HFFc6 (cell line): ENCODE measurements at regions not wholly inside any gene's neighbourhood (a gene's known extent, or its start where the extent isn't known, plus 50 kb on each side); places are given as distances from the start of the nearest gene placed in this dataset.

Experiments used
- DNase-seq: peaks from one replicate; pipeline ENCODE4 v3.0.0-alpha.2; 2018
- H3K27ac Mint-ChIP-seq: 2 replicates; pipeline ENCODE4 v1.8.0; 2020; ENCODE audit warnings: mild to moderate bottlenecking, mixed read lengths
- H3K27me3 Mint-ChIP-seq: 2 replicates; pipeline ENCODE4 v1.8.0; 2021; ENCODE audit warnings: mild to moderate bottlenecking, moderate library complexity, mixed read lengths; ENCODE audit not compliant: insufficient read depth
- H3K36me3 Mint-ChIP-seq: 2 replicates; pipeline ENCODE4 v1.8.0; 2021; ENCODE audit warnings: low read depth, mixed read lengths
- H3K4me1 Mint-ChIP-seq: 2 replicates; pipeline ENCODE4 v1.8.0; 2020; ENCODE audit warnings: low read depth, mixed read lengths
- H3K4me3 Mint-ChIP-seq: 2 replicates; pipeline ENCODE4 v1.8.0; 2020; ENCODE audit warnings: mild to moderate bottlenecking, moderate library complexity, mixed read lengths
- H3K9me3 Mint-ChIP-seq: 2 replicates; pipeline ENCODE4 v1.8.0; 2020; ENCODE audit warnings: mild to moderate bottlenecking, mixed read lengths
- CTCF ChIP-seq: fragments of 200-600 bp; sonication (generic); IDR thresholded peaks from 2 replicates; pipeline ENCODE4 v1.5.0; 2021; ENCODE audit warnings: antibody characterized with exemption, mild to moderate bottlenecking

GRCh38 chr2:65731476-65731875, 299.1 kb upstream of the SPRED2 start:
- Mint-ChIP-seq H3K27ac (no peak overlapping the region), H3K36me3 (no peaks in the 10 kb centered on the region), H3K4me1 (no peaks in the 10 kb centered on the region), H3K9me3 (no peaks in the 10 kb centered on the region), H3K4me3 (no peak overlapping the region), H3K27me3 (peaks cover 7% of the 10 kb centered on the region)
- no peak for TF ChIP-seq CTCF
- no peak for DNase-seq

GRCh38 chr2:65730186-65730585, 297.8 kb upstream of the SPRED2 start:
- Mint-ChIP-seq H3K4me1 (no peaks in the 10 kb centered on the region), H3K4me3 (no peak overlapping the region), H3K27ac (no peak overlapping the region), H3K36me3 (no peaks in the 10 kb centered on the region), H3K27me3 (peaks cover 7% of the 10 kb centered on the region), H3K9me3 (no peaks in the 10 kb centered on the region)
- no peak for TF ChIP-seq CTCF
- DNase-seq, result no peak

GRCh38 chr2:65729246-65729645, 296.8 kb upstream of the SPRED2 start:
- H3K9me3 Mint-ChIP-seq, result no peaks in the 10 kb centered on the region
- H3K4me1 Mint-ChIP-seq, result no peaks in the 10 kb centered on the region
- H3K4me3 Mint-ChIP-seq, result no peak overlapping the region
- H3K36me3 Mint-ChIP-seq, result no peaks in the 10 kb centered on the region
- TF ChIP-seq CTCF, result no peak
- no peak for DNase-seq
- no peak overlapping the region for H3K27ac Mint-ChIP-seq
- H3K27me3 Mint-ChIP-seq, result peaks cover 7% of the 10 kb centered on the region

GRCh38 chr2:65728477-65729180, 296.2 kb upstream of the SPRED2 start:
- no peak for TF ChIP-seq CTCF
- H3K27ac Mint-ChIP-seq, result no peak overlapping the region
- DNase-seq, result no peak
- H3K9me3 Mint-ChIP-seq, result no peaks in the 10 kb centered on the region
- no peaks in the 10 kb centered on the region for H3K4me1 Mint-ChIP-seq
- H3K4me3 Mint-ChIP-seq, result no peak overlapping the region
- peaks cover 7% of the 10 kb centered on the region for H3K27me3 Mint-ChIP-seq
- H3K36me3 Mint-ChIP-seq, result no peaks in the 10 kb centered on the region

- Mint-ChIP-seq H3K4me3 (no peak overlapping the region), H3K27me3 (peaks cover 7% of the 10 kb centered on the region), H3K9me3 (no peaks in the 10 kb centered on the region), H3K27ac (no peak overlapping the region), H3K4me1 (no peaks in the 10 kb centered on the region), H3K36me3 (no peaks in the 10 kb centered on the region)
- DNase-seq, result no peak
- TF ChIP-seq CTCF, result no peak
Measured at GRCh38 chr2:65727816-65728215, 295.4 kb upstream of the SPRED2 start.
